ENCODE measurements at regions not wholly inside any gene's neighbourhood (a gene's known extent, or its start where the extent isn't known, plus 50 kb on each side); places are given as distances from the start of the nearest gene placed in this dataset.

DNA sequence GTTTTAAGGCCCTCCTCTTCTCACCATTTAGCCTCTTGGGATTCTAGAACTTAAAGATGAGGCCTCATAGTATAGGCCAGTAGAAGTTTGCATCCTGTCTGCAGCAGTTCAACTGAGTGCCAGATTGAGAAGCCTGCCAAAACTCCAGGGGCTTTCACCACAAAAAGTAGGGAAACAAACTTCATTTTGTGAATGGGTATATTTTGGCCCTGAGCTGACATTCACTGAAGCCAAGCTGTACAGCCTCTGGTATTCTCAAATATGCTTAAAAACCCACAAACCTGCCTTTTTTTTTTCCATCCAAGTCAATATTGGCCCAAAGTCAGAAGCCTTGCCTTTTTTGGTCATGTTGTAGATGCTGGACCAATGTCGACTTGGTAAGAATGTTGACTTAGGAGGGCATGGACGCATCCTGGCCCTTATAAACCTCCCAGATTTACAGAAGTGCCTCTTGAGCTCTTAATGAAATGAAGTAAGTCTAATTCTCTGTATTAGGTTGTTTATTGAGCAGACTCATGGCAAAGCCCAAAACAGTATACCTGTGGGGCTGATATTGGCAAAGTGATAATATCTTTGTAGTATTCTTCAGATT is 337.5 kb downstream of the CHRM3 start:
- DNase-seq (ENCODE audit: insufficient read length, low spot score) (no peak), FAIRE-seq (no peak)

DNA sequence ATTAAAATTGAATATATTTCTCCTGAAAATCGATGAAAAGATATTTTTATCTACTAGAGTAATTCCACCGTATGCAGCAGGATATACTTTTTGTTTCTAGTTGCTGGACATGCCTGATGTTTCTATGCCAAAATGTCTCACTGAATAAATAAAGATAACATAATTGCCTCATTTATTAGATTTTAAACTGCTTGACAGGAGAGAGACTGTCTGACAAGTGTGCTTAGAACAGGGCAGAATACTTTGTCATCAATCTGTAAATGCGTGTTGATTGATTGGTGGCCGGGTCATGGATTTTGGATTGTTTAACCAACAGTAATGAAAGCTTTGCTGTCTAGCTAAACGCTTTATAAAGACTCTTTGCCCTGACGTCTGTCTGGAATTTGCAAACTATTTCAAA is 339.0 kb downstream of the CHRM3 start:
- FAIRE-seq (no peak), DNase-seq (ENCODE audit: insufficient read length, low spot score) (no peak)

DNA sequence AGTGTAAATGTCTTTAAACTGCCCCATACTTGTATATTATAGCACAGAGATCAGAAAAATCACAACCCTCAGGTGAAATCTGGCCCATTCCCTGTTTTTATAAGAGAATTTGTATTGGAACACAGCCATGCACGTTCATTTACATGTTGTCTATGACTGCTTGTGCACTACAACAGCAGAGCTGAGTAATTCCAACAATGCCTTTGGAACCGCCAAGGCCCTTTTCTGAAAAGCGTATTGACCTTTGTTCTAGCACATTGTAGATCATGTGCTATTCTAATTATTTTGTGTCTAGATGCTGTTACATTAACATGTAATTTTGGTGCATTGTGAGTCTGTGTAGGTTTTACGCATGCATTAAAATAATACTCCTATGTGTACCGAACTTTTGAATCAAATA is 339.6 kb downstream of the CHRM3 start:
- no peak for DNase-seq (ENCODE audit: insufficient read length, low spot score)
- FAIRE-seq: no peak

DNA sequence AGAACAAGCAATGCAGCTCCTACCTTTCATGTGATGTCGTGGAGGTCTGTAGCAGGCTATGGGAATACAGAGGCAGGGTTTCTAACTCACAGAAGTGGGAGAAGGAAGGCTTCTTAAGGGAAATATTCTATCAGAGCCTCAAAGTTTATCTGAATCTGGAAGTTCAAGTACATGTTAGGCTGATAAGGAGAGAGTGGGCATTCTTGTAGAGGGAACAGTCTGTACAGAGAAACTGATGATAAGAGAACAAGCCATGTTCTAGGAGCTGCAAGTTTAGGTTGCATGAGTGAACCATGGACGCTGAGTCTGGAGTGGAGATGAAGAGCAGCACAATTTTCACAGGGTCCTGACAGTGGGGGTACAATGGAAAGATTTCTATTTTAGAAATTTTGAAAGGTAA is 344.0 kb downstream of the CHRM3 start:
- no peak for DNase-seq (ENCODE audit: insufficient read length, low spot score)
- FAIRE-seq: no peak

DNA sequence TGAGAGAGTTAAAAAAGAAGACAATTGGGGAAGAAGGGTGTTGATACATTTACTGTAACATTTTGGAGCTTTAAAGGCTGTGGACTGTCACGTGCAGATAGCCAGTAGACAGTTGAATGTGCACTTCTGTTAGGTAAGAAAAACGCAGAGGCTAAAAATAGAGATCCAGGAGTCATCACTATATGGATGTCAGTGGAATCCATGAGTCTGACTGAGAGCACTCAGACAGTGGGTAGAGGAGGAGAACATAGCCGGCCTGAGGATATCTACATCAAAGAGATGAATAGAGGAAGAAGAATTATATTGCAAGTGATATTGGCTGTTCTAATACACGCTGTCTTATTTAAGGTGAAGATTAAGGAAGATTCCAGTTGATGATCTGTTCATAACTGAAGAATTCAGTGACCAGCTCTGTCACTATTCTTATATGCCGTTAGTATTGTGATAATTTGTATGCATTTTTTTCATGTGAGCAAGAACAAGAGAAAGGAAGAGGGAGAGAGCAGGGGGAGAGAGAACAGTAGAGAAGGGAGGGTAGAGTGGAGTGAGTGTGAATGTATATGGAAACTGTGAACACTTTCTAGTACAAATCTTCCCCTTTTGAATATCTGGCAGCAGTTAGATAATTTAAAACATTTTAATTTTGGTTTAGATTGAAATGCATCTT is 344.8 kb downstream of the CHRM3 start:
- no peak for FAIRE-seq
- no peak for DNase-seq (ENCODE audit: insufficient read length, low spot score)

DNA sequence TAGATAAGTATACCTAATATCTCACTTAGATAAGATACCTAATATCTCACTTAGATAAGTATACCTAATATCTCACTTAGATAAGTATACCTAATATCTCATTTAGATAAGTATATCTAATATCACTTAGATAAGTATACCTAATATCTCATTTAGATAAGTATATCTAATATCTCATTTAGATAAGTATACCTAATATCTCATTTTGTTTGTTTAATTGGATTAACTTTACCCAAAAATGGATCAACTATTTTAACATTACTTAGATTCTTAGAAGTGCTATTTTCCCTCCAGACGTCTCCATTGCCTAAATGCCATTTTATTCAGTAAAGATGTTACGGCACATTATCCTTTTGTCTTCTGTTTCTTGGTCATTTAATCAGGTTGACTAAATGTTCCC is 346.4 kb downstream of the CHRM3 start:
- no peak for DNase-seq (ENCODE audit: insufficient read length, low spot score)
- FAIRE-seq: no peak

DNA sequence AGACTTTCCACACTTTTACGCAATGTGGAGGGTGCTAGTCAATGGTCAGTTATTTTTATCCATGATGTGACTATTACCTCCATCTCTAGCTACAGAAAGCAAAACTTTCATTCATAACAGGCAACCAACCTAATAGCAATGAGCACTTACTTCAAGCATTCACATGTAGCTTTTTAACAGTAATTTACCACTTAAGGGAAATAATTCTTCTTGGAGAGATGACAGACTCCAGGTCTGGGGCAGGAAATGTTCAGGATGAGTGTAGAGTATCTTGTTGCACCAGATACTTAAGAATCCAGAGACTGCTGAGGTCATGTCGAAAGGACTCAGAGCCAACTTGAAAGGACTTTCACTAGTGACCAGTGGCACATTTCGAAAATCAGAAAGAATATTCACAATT is 347.6 kb downstream of the CHRM3 start:
- DNase-seq (ENCODE audit: insufficient read length, low spot score): no peak
- FAIRE-seq: no peak

DNA sequence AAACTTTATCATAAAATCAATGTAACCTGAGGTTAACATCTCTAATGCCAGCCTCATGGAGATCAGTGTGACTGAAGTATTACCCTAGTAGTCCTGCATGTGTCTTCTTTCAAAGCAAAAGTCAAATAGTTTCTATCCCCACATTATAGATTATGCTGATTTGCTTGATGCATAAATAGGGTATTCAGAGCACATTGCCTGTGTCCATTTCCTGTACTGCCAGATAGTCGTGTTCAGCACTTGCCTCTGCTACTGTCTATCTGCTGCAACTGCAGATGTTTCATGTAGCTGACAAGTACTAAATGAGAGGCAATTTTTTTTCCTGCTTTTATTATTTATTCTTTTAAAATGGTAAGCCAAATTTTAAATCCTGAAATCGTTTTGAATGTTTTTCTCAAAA is 348.7 kb downstream of the CHRM3 start:
- DNase-seq (ENCODE audit: insufficient read length, low spot score) (no peak), FAIRE-seq (no peak)

DNA sequence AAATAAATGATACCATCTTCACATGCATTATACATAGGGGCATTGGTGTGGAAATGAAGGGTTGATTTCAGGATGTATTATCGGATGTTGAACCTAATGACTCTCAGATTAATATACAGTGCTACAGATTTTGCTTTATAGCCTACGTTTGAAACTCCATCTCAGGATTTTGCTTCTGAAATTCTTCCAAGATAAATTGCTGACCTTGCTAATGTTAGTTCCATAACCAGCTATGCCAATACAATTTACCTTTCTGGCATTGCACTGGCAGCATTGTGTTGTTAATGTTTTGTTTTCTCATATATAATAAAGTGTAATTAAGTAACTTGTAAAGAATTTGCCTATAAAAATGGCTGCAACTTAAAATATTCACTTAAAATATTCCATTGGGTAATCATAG is 350.1 kb downstream of the CHRM3 start:
- no peak for FAIRE-seq
- no peak for DNase-seq (ENCODE audit: insufficient read length, low spot score)

DNA sequence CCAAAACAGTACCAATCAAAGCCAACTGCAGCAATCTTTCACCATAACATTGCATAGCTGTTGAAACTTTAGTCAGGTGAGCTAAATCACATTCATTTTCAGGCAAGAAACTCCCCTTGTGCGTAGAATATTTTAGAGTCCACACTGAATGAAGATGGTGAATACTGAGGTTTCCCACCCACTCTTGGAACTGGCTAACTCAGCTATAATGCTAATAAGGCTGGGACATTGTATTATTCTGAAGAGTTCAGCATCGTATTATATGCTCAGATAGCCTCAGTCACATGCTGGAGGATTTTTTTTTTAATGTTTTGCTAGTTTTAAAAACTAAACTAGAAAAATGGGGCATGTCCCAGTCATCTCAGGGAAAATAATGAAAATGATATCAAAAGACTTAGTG is 352.3 kb upstream of the FMN2 start:
- DNase-seq (ENCODE audit: insufficient read length, low spot score): no peak
- FAIRE-seq: no peak

DNA sequence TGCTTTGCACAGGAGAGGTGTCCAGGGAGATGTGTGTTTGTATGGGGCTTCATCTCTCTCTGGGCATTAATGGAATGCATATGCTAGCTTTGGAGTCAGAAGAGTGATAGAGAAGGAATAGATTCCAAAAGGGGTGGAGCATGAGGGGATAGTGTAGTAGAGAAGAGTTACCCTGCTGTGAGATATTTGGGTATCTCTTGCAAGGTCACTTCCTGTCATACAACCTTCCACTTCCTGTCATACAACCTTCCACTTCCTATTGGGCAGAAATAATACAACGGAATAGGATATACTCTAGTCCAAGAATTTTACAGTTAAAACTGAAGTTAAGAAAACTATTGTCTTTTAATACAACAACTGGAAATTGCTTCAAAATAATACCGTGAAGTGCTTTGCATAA is 351.8 kb upstream of the FMN2 start:
- DNase-seq (ENCODE audit: insufficient read length, low spot score): no peak
- no peak for FAIRE-seq

DNA sequence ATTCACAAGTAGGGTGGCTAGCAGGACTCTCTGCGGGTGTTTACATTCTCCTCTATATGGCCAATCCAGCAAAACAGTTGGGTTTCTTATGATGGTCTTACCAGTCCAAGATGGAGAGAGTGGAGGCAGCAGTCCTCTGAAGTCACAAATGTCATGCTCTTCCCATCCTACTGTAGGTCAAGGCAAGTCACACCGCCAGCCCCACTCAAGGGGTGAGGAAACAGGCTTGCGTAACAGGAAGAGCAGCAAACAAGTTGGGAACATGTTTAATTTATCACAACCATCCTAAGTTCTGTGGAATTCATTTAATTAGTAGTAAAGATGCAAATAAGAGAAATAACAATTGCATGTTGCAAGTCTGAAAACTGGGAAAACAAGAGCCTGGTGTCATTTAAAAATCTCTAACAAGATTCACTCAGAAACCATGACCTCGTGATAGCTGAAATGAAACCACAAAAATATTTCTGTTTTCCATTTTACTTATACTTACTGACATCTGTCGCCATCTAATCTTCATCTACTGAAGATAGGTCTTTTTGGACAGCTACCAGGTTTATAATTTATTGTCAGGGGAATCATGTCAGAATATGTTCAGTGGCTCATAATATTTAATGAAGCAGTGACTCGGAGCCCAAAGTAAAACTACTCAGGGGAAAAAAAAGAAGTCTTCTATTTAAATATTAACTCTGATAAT is 349.1 kb upstream of the FMN2 start:
- FAIRE-seq: no peak
- no peak for DNase-seq (ENCODE audit: insufficient read length, low spot score)

DNA sequence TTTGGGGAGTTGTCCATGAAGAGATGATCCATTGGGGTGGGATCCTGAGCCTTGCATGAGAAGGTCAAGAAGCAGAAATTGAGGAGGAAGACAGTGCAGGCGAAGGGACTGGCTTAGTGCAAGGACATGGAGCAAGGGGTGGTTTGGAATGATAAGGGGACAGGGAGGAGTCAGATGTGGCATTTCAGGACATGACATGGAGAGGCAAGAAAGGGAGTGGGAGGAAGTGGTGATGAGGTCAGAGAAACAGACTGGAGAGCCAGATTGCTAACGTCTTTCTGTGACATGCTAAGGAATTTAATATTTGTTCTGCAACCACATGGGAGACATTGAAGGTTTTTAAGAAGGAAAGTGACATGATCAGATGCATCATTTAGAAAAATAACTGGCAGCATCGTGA is 346.8 kb upstream of the FMN2 start:
- DNase-seq (ENCODE audit: insufficient read length, low spot score) (no peak), FAIRE-seq (no peak)

DNA sequence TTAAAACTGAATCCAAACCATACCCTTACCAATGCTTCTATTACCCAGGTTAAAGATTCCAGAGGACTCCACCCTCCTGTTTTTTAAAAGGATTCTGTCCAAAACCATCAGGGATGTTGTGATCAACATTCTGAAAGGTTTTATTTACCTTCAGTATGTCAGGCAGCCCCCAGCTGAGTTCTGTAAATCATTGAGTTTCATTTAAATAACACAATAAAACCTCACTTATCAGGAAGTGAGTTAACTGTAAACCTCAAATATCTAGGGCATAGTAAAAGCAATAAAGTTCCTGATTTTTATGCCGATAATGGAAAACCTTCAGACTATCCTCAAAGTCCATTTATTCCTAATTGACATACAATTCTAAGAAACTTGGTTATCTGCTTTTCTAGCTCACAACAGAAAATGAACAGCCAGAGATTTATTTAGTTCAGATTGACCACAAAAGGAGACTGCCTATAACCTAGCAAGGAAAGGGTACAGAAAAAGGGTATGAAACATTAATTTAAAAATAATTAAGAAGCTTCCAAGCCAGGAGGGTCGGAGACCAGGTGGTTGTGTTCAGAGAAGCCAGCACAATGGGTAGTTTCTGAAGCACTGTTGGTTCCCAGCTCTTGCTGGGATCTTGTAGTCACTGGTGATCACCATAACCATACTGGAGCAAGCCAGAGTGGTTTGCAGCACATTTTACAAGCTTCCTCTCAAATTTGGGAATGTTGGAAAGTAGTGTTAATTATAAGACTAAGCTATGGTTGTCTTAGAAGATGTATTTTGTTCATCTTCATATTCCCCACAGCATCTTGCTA is 336.4 kb upstream of the FMN2 start:
- DNase-seq (ENCODE audit: insufficient read length, low spot score) (no peak), FAIRE-seq (no peak)

DNA sequence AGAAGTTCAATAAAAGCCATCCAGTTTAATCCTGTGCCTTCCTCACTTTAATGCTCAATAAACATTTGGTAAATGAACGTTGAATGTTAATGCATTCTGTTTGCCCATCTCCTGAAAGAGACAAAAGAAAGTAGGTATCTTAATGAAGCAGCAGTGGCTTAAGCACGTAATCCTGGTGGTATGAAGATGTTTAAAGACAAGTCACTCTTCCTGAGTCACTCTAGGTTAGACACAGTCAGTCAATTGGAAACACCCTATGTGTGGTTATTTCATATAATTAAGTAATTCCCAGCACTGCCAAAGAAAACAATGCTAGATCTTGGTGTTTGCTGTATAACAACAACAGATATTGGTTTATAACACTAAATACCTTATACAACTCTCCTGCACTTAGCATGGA is 334.0 kb upstream of the FMN2 start:
- FAIRE-seq: no peak

DNA sequence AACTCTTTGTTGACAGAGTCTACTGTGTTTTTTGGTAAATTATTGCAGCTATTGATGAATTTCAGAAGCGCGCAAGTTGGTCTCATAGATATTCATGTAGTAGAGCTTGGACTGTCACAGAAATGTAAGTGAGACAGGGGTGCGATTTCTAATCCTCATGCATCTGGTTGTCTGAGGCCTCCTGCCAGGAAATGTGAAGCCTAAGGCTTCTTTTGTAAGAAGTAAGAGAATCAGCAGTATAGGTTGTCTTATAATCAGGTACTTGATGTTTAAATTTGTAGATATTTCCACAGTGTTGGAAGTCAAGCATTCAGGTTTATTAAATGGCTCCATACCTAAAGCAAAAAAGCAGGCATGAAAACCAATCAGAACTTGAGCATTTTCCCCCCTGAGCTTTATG is 332.9 kb upstream of the FMN2 start:
- FAIRE-seq: no peak
- no peak for DNase-seq (ENCODE audit: insufficient read length, low spot score)

More for the DNA sequence above, 334.0 kb upstream of the FMN2 start:
- DNase-seq (ENCODE audit: insufficient read length, low spot score): no peak

DNA sequence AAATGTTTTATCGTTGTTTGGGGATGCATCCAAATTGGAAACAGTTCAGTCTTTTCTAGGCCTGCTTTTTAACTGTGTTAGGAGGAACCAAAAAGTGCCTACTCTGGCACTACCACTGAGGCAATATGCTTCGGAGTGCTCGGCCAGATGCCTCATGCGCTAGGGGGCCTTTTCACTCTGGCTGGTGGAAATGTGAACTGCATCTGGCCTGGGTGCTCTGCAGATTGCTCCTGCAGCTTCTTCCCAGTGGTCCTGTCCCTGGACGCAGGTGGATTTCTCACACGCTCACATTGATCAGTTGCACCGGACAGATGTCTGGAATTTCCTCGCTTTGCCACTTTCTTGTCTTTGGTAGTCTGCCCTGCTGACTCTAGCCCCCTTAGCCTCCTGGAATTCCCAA is 330.2 kb upstream of the FMN2 start:
- no peak for DNase-seq (ENCODE audit: insufficient read length, low spot score)
- no peak for FAIRE-seq

DNA sequence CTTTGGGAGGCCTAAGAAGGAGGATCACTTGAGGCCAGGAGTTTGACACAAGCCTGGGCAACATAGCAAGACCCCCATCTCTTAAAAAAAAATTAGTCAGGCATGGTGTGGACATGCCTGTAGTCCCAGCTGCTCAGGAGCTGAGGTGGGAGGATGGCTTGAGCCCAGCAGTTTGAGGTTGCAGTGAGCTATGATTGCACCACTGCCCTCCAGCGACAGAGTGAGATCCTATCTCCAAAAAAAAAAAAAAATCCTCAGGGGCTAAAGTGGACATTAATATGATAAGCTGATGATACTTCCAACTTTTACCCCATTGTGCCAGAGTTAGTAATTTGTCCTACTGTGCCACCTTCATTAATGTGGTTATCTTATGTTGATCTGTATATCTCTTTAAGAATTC is 327.8 kb upstream of the FMN2 start:
- FAIRE-seq (no peak), DNase-seq (ENCODE audit: insufficient read length, low spot score) (no peak)

DNA sequence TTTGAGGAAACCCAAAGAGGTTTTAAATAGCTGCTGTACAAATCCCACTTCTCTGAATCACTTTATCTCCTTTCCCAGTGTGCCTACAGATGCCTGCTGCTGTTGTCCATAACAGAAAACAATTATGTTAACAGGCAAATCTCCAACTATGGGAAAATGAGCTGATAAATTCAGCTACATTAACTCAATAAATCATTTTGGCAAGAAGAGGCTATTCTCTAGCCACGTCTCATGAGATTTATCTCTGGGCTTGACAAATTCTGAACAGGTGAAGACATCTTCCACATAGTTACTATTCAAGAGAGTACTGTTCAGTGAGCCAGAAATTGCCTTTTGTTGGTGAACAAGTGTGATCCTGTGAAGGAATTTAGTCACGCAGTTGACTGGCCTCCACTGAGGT is 327.1 kb upstream of the FMN2 start:
- no peak for FAIRE-seq
- no peak for DNase-seq (ENCODE audit: insufficient read length, low spot score)

DNA sequence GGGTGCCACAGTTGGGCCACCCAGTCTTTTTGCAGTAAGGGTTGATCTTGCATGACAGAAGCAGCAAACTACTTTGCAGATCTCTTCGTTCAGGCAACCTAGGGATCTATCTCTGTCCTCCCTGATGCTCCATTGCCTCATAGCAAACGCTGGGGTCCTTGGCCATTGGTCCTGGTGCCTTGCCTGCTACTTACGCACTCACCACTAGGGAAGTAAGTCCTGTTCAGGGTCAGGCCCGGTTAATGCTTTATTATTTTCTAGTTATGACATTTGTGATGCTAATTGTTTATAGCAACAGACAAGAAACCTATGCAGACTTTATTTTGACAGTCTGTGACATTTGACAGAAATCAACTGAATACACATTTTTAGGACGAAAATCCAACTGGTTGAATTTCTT is 326.5 kb upstream of the FMN2 start:
- DNase-seq (ENCODE audit: insufficient read length, low spot score) (no peak), FAIRE-seq (no peak)

DNA sequence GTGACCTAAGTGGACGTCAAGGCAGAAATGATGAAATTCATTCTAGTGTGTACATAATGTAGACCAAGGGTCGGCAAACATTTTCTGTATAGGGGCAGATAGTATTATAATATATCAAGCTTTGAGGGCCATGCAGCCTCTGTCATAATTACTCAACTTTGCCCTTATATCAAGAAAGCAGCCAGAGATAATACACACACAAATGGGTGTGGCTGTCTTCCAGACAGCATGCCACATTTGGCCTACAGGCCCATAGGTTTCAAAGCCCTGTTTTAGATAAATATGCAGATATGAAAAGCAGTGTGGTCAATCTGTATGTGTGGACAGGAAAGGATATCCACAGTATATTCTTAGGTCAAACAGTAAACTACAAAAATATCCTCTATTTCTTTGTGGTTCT is 320.1 kb upstream of the FMN2 start:
- no peak for FAIRE-seq
- DNase-seq (ENCODE audit: insufficient read length, low spot score): no peak

DNA sequence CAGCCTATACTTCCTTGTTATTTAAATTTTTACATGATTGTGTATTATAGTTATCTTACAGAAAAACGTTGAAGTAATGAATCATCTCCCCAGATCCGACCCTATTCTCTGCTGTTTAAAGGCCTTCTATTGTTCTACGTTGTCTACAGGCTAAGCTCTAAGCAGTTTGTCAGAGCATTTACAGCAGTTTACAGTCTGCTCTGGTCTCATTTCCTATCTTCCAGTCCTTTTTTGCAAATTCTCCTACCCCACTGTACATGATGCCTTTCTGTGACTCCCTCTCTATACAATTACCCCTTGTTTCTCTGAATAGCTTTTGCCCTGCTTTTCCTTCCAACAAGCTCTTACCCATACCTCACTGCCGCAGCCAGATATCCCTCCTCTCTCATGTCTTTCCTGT is 319.2 kb upstream of the FMN2 start:
- FAIRE-seq: no peak
- DNase-seq (ENCODE audit: insufficient read length, low spot score): no peak
